GM15510 (cell line): ENCODE measurements at regions not wholly inside any gene's neighbourhood (a gene's known extent, or its start where the extent isn't known, plus 50 kb on each side); places are given as distances from the start of the nearest gene placed in this dataset.

Experiments used
- POLR2A ChIP-seq: IDR thresholded peaks from 3 replicates; pipeline ENCODE4 v1.6.1; 2011; ENCODE audit warnings: borderline replicate concordance; ENCODE audit not compliant: insufficient read length; ENCODE audit errors: extremely low read depth

GRCh38 chr10:123496996-123497660 is 169.0 kb upstream of the GPR26 start:
- TF ChIP-seq POLR2A = no peak

GRCh38 chr10:123500110-123500509 is 166.0 kb upstream of the GPR26 start:
- no peak for TF ChIP-seq POLR2A

GRCh38 chr10:123501148-123501547 is 165.0 kb upstream of the GPR26 start:
- no peak for TF ChIP-seq POLR2A

- no peak for TF ChIP-seq POLR2A
Observed at GRCh38 chr10:123502983-123503382, 163.2 kb upstream of the GPR26 start.

- no peak for TF ChIP-seq POLR2A
Observed at GRCh38 chr10:123506455-123506854, 159.7 kb upstream of the GPR26 start.

- TF ChIP-seq POLR2A = no peak
Observed at GRCh38 chr10:123507298-123507697, 158.9 kb upstream of the GPR26 start.

GRCh38 chr10:123509338-123509737 is 156.8 kb upstream of the GPR26 start:
- no peak for TF ChIP-seq POLR2A

GRCh38 chr10:123512901-123513775 is 153.0 kb upstream of the GPR26 start:
- no peak for TF ChIP-seq POLR2A

- no peak for TF ChIP-seq POLR2A
Observed at GRCh38 chr10:123513870-123514269, 152.3 kb upstream of the GPR26 start.

- no peak for TF ChIP-seq POLR2A
Observed at GRCh38 chr10:123514996-123515395, 151.2 kb upstream of the GPR26 start.

GRCh38 chr10:123515661-123516060 is 150.5 kb upstream of the GPR26 start:
- no peak for TF ChIP-seq POLR2A

GRCh38 chr10:123516291-123516690 is 149.9 kb upstream of the GPR26 start:
- no peak for TF ChIP-seq POLR2A

- no peak for TF ChIP-seq POLR2A
Observed at GRCh38 chr10:123517426-123517825, 148.7 kb upstream of the GPR26 start.

GRCh38 chr10:123517901-123518300 is 148.3 kb upstream of the GPR26 start:
- no peak for TF ChIP-seq POLR2A

GRCh38 chr10:123518765-123519164 is 147.4 kb upstream of the GPR26 start:
- TF ChIP-seq POLR2A = no peak

GRCh38 chr10:123519861-123520260 is 146.3 kb upstream of the GPR26 start:
- TF ChIP-seq POLR2A = no peak
